KMS-11 (cell line): ENCODE measurements at regions not wholly inside any gene's neighbourhood (a gene's known extent, or its start where the extent isn't known, plus 50 kb on each side); places are given as distances from the start of the nearest gene placed in this dataset.

Experiments
- H2AFZ ChIP-seq: fragments of 200-600 bp; sonication (generic); 2 replicates; pipeline ENCODE4 v1.6.1; 2016; ENCODE audit warnings: antibody characterized with exemption, mixed run types, low read depth
- H3K27ac ChIP-seq: fragments of 200-600 bp; sonication (generic); 2 replicates; pipeline ENCODE4 v1.6.1; 2016; ENCODE audit warnings: mild to moderate bottlenecking, mixed run types
- H3K27me3 ChIP-seq: fragments of 200-600 bp; sonication (generic); 2 replicates; pipeline ENCODE4 v1.6.1; 2017; ENCODE audit warnings: mild to moderate bottlenecking, low read depth, mixed run types, moderate library complexity; ENCODE audit not compliant: insufficient read depth
- H3K36me3 ChIP-seq: fragments of 200-600 bp; sonication (generic); 2 replicates; pipeline ENCODE4 v1.6.1; 2017; ENCODE audit warnings: mild to moderate bottlenecking, mixed run types; ENCODE audit not compliant: insufficient read depth
- H3K4me1 ChIP-seq: fragments of 200-600 bp; sonication (generic); 2 replicates; pipeline ENCODE4 v1.6.1; 2016; ENCODE audit warnings: mild to moderate bottlenecking, low read depth, mixed run types; ENCODE audit not compliant: poor library complexity, severe bottlenecking
- H3K4me2 ChIP-seq: fragments of 200-600 bp; sonication (generic); 2 replicates; pipeline ENCODE4 v1.7.0; 2016; ENCODE audit warnings: mild to moderate bottlenecking, mixed run types
- H3K4me3 ChIP-seq: fragments of 200-600 bp; sonication (generic); IDR thresholded peaks from 2 replicates; pipeline ENCODE4 v1.6.1; 2017; ENCODE audit warnings: low read depth, low read length, mixed read lengths; ENCODE audit not compliant: insufficient read depth
- H3K79me2 ChIP-seq: fragments of 200-600 bp; sonication (generic); 2 replicates; pipeline ENCODE4 v1.6.1; 2016; ENCODE audit warnings: low read depth, mixed run types; ENCODE audit not compliant: insufficient read depth
- H3K9ac ChIP-seq: fragments of 200-600 bp; sonication (generic); 2 replicates; pipeline ENCODE4 v1.6.1; 2016; ENCODE audit warnings: mild to moderate bottlenecking, mixed run types
- H4K20me1 ChIP-seq: fragments of 200-600 bp; sonication (generic); 2 replicates; pipeline ENCODE4 v1.6.1; 2016; ENCODE audit warnings: mild to moderate bottlenecking, mixed run types; ENCODE audit not compliant: insufficient read depth
- CTCF ChIP-seq: fragments of 200-600 bp; sonication (generic); conservative IDR thresholded peaks from 2 replicates; pipeline ENCODE4 v1.6.1; 2017; ENCODE audit warnings: low read depth, mild to moderate bottlenecking, antibody characterized with exemption, low read length, moderate library complexity, mixed read lengths

GRCh38 chr7:125602441-125602840 is 672.8 kb upstream of the POT1 start:
- no peak for TF ChIP-seq CTCF
- H2AFZ ChIP-seq, result no peak overlapping the region
- H3K4me1 ChIP-seq, result no peaks in the 10 kb centered on the region
- H3K27me3 ChIP-seq, result no peaks in the 10 kb centered on the region
- H3K36me3 ChIP-seq, result no peaks in the 10 kb centered on the region
- H3K4me2 ChIP-seq, result no peak overlapping the region
- H3K79me2 ChIP-seq, result no peaks in the 10 kb centered on the region
- no peaks in the 10 kb centered on the region for H4K20me1 ChIP-seq
- no peak overlapping the region for H3K9ac ChIP-seq
- no peak overlapping the region for H3K27ac ChIP-seq
- H3K4me3 ChIP-seq, result no peak overlapping the region

- H3K9ac ChIP-seq, result no peak overlapping the region
- H3K4me2 ChIP-seq, result no peak overlapping the region
- H3K27ac ChIP-seq, result no peak overlapping the region
These were observed 669.8 kb upstream of the POT1 start for GRCh38 chr7:125599387-125599786.

GRCh38 chr7:125592331-125592730 is 662.7 kb upstream of the POT1 start:
- no peak overlapping the region for H3K4me2 ChIP-seq
- H2AFZ ChIP-seq, result no peak overlapping the region
- H4K20me1 ChIP-seq, result no peaks in the 10 kb centered on the region
- no peak overlapping the region for H3K27ac ChIP-seq
- no peaks in the 10 kb centered on the region for H3K27me3 ChIP-seq
- no peaks in the 10 kb centered on the region for H3K36me3 ChIP-seq
- no peak for TF ChIP-seq CTCF
- H3K4me3 ChIP-seq, result no peak overlapping the region
- H3K79me2 ChIP-seq, result no peaks in the 10 kb centered on the region
- H3K4me1 ChIP-seq, result no peaks in the 10 kb centered on the region
- no peak overlapping the region for H3K9ac ChIP-seq

More at GRCh38 chr7:125599387-125599786, 669.8 kb upstream of the POT1 start:
- no peak overlapping the region for H3K4me3 ChIP-seq
- H3K36me3 ChIP-seq, result no peaks in the 10 kb centered on the region
- H3K4me1 ChIP-seq, result no peaks in the 10 kb centered on the region
- TF ChIP-seq CTCF, result no peak
- H2AFZ ChIP-seq, result no peak overlapping the region
- no peaks in the 10 kb centered on the region for H3K27me3 ChIP-seq
- no peaks in the 10 kb centered on the region for H3K79me2 ChIP-seq
- H4K20me1 ChIP-seq, result no peaks in the 10 kb centered on the region

GRCh38 chr7:125573126-125573525 is 643.5 kb upstream of the POT1 start:
- Histone ChIP-seq H3K79me2 (no peaks in the 10 kb centered on the region), H3K27me3 (no peaks in the 10 kb centered on the region), H3K4me3 (no peak overlapping the region), H2AFZ (no peak overlapping the region), H3K36me3 (no peaks in the 10 kb centered on the region), H3K27ac (no peak overlapping the region), H4K20me1 (no peaks in the 10 kb centered on the region), H3K4me2 (no peak overlapping the region), H3K4me1 (no peaks in the 10 kb centered on the region), H3K9ac (no peak overlapping the region)
- no peak for TF ChIP-seq CTCF
